Smooth muscle cell (in vitro differentiated cells): ENCODE measurements at regions not wholly inside any gene's neighbourhood (a gene's known extent, or its start where the extent isn't known, plus 50 kb on each side); places are given as distances from the start of the nearest gene placed in this dataset.

Experiments
- DNase-seq: peaks from one replicate; lab custom pipeline; 2025; ENCODE audit not compliant: unreplicated experiment; lab: John Stamatoyannopoulos, UW
- H2AFZ ChIP-seq: fragments of 200-600 bp; sonication (generic); 2 replicates; pipeline ENCODE4 v1.6.0; 2016; ENCODE audit warnings: antibody characterized with exemption, low read depth, mild to moderate bottlenecking
- H3F3A ChIP-seq: fragments of 200-600 bp; sonication (generic); 2 replicates; pipeline ENCODE4 v1.6.0; 2017; ENCODE audit warnings: antibody characterized with exemption, low read depth
- H3K27ac ChIP-seq: fragments of 200-600 bp; sonication (generic); 2 replicates; pipeline ENCODE4 v1.5.1; 2016; ENCODE audit warnings: low read depth, mild to moderate bottlenecking
- H3K27me3 ChIP-seq: fragments of 200-600 bp; sonication (generic); 2 replicates; pipeline ENCODE4 v1.6.1; 2016; ENCODE audit warnings: low read depth, mild to moderate bottlenecking
- H3K36me3 ChIP-seq: fragments of 200-600 bp; sonication (generic); 2 replicates; pipeline ENCODE4 v1.5.1; 2016; ENCODE audit warnings: low read depth
- H3K4me1 ChIP-seq: fragments of 200-600 bp; sonication (generic); 2 replicates; pipeline ENCODE4 v1.5.1; 2016; ENCODE audit warnings: low read depth
- H3K4me2 ChIP-seq: fragments of 200-600 bp; sonication (generic); 2 replicates; pipeline ENCODE4 v1.6.0; 2016; ENCODE audit warnings: mild to moderate bottlenecking
- H3K4me3 ChIP-seq: fragments of 200-600 bp; sonication (generic); 2 replicates; pipeline ENCODE4 v1.5.1; 2016; ENCODE audit warnings: mild to moderate bottlenecking
- H3K79me2 ChIP-seq: fragments of 200-600 bp; sonication (generic); 2 replicates; pipeline ENCODE4 v1.6.0; 2016; ENCODE audit warnings: low read depth, mild to moderate bottlenecking
- H3K9ac ChIP-seq: fragments of 200-600 bp; sonication (generic); 2 replicates; pipeline ENCODE4 v1.6.0; 2016; ENCODE audit warnings: low read depth
- H3K9me3 ChIP-seq: fragments of 200-600 bp; sonication (generic); replicated peaks from 2 replicates; pipeline ENCODE4 v1.5.1; 2016; ENCODE audit warnings: low read depth
- H4K20me1 ChIP-seq: fragments of 200-600 bp; sonication (generic); 2 replicates; pipeline ENCODE4 v1.6.0; 2016; ENCODE audit warnings: low read depth
- WGBS: methylation state at CpG from one replicate; pipeline ENCODE4 v1.1.7; 2016; ENCODE audit warnings: low lambda C conversion rate; 5-methylcytosine and 5-hydroxymethylcytosine counted together
- TF ChIP-seq, protein P1 (sequence below): fragments of 200-600 bp; sonication (generic); IDR thresholded peaks from 2 replicates; pipeline ENCODE4 v1.5.1; 2017; ENCODE audit warnings: borderline replicate concordance, mild to moderate bottlenecking, antibody characterized with exemption; ENCODE audit not compliant: insufficient read depth, poor library complexity, severe bottlenecking

DNA sequence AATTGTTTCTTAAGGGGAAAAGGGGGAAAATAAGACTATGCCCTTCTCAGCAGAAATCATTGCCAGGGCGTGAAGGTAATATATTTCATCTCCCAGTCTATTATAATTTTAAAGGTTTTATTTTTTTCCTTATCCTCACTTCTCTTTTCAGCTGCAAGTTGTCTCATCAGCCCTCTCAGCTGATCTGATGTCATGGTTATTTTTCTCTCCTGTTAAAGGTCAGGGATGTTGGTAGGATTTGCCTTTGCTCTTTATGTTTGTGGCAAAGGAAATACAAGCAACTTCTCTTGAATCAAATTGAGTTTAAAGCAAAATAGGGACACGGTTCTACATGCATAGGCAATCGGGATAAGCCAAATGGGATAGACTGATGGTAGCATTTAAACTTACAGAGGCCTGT is 946.9 kb downstream of the SORCS1 start:
- H3K27ac ChIP-seq: no peak overlapping the region
- H4K20me1 ChIP-seq: no peaks in the 10 kb centered on the region
- no peak overlapping the region for H3K9ac ChIP-seq
- H3K27me3 ChIP-seq: no peaks in the 10 kb centered on the region
- no peaks in the 10 kb centered on the region for H3K4me1 ChIP-seq
- no peaks in the 10 kb centered on the region for H3K36me3 ChIP-seq
- no peak for DNase-seq
- H3K4me2 ChIP-seq: no peak overlapping the region
- H3F3A ChIP-seq: no peaks in the 10 kb centered on the region
- H3K9me3 ChIP-seq: no peaks in the 10 kb centered on the region
- no peak overlapping the region for H3K4me3 ChIP-seq
- no peaks in the 10 kb centered on the region for H3K79me2 ChIP-seq
- no peak overlapping the region for H2AFZ ChIP-seq
- WGBS: 72% methylated on average over 3 of the region's 3 CpGs
- TF ChIP-seq, protein P1, sequence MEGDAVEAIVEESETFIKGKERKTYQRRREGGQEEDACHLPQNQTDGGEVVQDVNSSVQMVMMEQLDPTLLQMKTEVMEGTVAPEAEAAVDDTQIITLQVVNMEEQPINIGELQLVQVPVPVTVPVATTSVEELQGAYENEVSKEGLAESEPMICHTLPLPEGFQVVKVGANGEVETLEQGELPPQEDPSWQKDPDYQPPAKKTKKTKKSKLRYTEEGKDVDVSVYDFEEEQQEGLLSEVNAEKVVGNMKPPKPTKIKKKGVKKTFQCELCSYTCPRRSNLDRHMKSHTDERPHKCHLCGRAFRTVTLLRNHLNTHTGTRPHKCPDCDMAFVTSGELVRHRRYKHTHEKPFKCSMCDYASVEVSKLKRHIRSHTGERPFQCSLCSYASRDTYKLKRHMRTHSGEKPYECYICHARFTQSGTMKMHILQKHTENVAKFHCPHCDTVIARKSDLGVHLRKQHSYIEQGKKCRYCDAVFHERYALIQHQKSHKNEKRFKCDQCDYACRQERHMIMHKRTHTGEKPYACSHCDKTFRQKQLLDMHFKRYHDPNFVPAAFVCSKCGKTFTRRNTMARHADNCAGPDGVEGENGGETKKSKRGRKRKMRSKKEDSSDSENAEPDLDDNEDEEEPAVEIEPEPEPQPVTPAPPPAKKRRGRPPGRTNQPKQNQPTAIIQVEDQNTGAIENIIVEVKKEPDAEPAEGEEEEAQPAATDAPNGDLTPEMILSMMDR: no peak

- Histone ChIP-seq H3K27me3 (no peaks in the 10 kb centered on the region), H3K36me3 (no peaks in the 10 kb centered on the region), H4K20me1 (no peaks in the 10 kb centered on the region), H3K4me2 (no peak overlapping the region), H3K9ac (no peak overlapping the region), H3K4me3 (no peak overlapping the region), H3K4me1 (no peaks in the 10 kb centered on the region), H3K27ac (no peak overlapping the region), H3K79me2 (no peaks in the 10 kb centered on the region), H3K9me3 (no peaks in the 10 kb centered on the region), H3F3A (no peaks in the 10 kb centered on the region), H2AFZ (no peak overlapping the region)
- WGBS: 50% methylated on average over 2 of the region's 2 CpGs
- TF ChIP-seq, protein P1: no peak
- DNase-seq: no peak
These were observed 948.4 kb downstream of the SORCS1 start for GRCh38 chr10:106216085-106216484.

- H3K79me2 ChIP-seq: no peaks in the 10 kb centered on the region
These were observed 950.3 kb downstream of the SORCS1 start for GRCh38 chr10:106214243-106214642.

DNA sequence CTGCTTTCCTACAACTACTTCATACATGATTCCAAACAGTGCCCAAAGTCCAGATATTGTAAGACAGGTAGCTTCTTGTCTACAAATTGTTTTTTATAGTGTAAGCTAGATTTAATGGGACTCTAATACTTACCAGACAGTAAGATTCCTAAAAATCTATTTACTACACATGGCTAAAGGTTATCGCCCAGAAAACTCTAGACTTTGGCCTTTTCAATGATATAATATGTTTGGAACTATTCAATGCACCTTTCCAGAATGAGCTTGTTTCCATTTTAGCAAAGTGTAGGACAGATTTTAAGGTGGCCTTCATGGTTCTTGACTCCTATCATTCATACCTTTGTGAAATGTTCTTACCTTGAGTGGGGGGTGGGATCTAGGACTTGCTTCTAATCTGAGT is 951.0 kb downstream of the SORCS1 start:
- Histone ChIP-seq H4K20me1 (no peaks in the 10 kb centered on the region), H3K4me3 (no peak overlapping the region), H3K36me3 (no peaks in the 10 kb centered on the region), H3K9me3 (no peaks in the 10 kb centered on the region), H3K9ac (no peak overlapping the region), H3K79me2 (no peaks in the 10 kb centered on the region), H3F3A (no peaks in the 10 kb centered on the region), H3K4me2 (no peak overlapping the region), H3K27ac (no peak overlapping the region), H3K4me1 (no peaks in the 10 kb centered on the region), H2AFZ (no peak overlapping the region), H3K27me3 (no peaks in the 10 kb centered on the region)
- TF ChIP-seq, protein P1: no peak
- 60% methylated on average over 1 of the region's 1 CpG for WGBS
- DNase-seq: no peak

More at GRCh38 chr10:106214243-106214642, 950.3 kb downstream of the SORCS1 start:
- 95% methylated on average over 2 of the region's 2 CpGs for WGBS
- H3K4me2 ChIP-seq: no peak overlapping the region
- no peak overlapping the region for H2AFZ ChIP-seq
- no peaks in the 10 kb centered on the region for H3K9me3 ChIP-seq
- H3K4me1 ChIP-seq: no peaks in the 10 kb centered on the region
- DNase-seq: no peak
- H3K27ac ChIP-seq: no peak overlapping the region
- H3K36me3 ChIP-seq: no peaks in the 10 kb centered on the region
- H3K4me3 ChIP-seq: no peak overlapping the region
- no peaks in the 10 kb centered on the region for H3K27me3 ChIP-seq
- TF ChIP-seq, protein P1: no peak
- H3K9ac ChIP-seq: no peak overlapping the region
- H4K20me1 ChIP-seq: no peaks in the 10 kb centered on the region
- no peaks in the 10 kb centered on the region for H3F3A ChIP-seq
